H9 (cell line): ENCODE measurements at regions not wholly inside any gene's neighbourhood (a gene's known extent, or its start where the extent isn't known, plus 50 kb on each side); places are given as distances from the start of the nearest gene placed in this dataset.

Experiments used
- DNase-seq: peaks from one replicate; pipeline ENCODE4 v3.0.0-alpha.2; 2017
- H2AFZ ChIP-seq: one replicate; pipeline ENCODE4 v1.6.1; 2013; ENCODE audit warnings: mild to moderate bottlenecking, low read length, control low read depth, moderate library complexity
- H2AK5ac ChIP-seq: 2 replicates; pipeline ENCODE4 v1.6.1; 2013; ENCODE audit warnings: low read length, control low read depth, mixed read lengths; ENCODE audit not compliant: insufficient read length
- H2BK120ac ChIP-seq: one replicate; pipeline ENCODE4 v1.6.1; 2013; ENCODE audit warnings: low read depth, mild to moderate bottlenecking, low read length, control low read depth, inconsistent platforms; ENCODE audit not compliant: poor library complexity, severe bottlenecking
- H2BK12ac ChIP-seq: 2 replicates; pipeline ENCODE4 v1.6.1; 2013; ENCODE audit warnings: low read length, control low read depth, mixed read lengths, low read depth; ENCODE audit not compliant: insufficient read length
- H2BK15ac ChIP-seq: 2 replicates; pipeline ENCODE4 v1.6.1; 2013; ENCODE audit warnings: low read depth, low read length, control low read depth
- H2BK20ac ChIP-seq: one replicate; pipeline ENCODE4 v1.6.1; 2013; ENCODE audit warnings: low read depth, mild to moderate bottlenecking, low read length, control low read depth, inconsistent platforms; ENCODE audit not compliant: poor library complexity, severe bottlenecking
- H2BK5ac ChIP-seq: 2 replicates; pipeline ENCODE4 v1.6.1; 2013; ENCODE audit warnings: low read length, control low read depth, mixed read lengths; ENCODE audit not compliant: insufficient read length
- H3K14ac ChIP-seq: 2 replicates; pipeline ENCODE4 v1.6.1; 2013; ENCODE audit warnings: low read length, control low read depth; ENCODE audit not compliant: insufficient read depth
- H3K18ac ChIP-seq: 2 replicates; pipeline ENCODE4 v1.6.1; 2013; ENCODE audit warnings: low read depth, mild to moderate bottlenecking, mixed read lengths, low read length, control low read depth; ENCODE audit not compliant: insufficient read length
- H3K23ac ChIP-seq: 2 replicates; pipeline ENCODE4 v1.6.1; 2013; ENCODE audit warnings: low read length, control low read depth, mixed read lengths, low read depth; ENCODE audit not compliant: insufficient read length
- H3K23me2 ChIP-seq: 2 replicates; pipeline ENCODE4 v1.6.1; 2013; ENCODE audit warnings: low read depth, mild to moderate bottlenecking, mixed read lengths, low read length, control low read depth; ENCODE audit not compliant: insufficient read length, poor library complexity, severe bottlenecking
- H3K27ac ChIP-seq: 2 replicates; pipeline ENCODE4 v1.5.1; 2013; ENCODE audit warnings: low read length, control low read depth, mixed read lengths, low read depth; ENCODE audit not compliant: insufficient read length
- H3K27me3 ChIP-seq: 2 replicates; pipeline ENCODE4 v1.6.1; 2013; ENCODE audit warnings: low read length, control low read depth, inconsistent platforms; ENCODE audit not compliant: insufficient read depth
- H3K4ac ChIP-seq: 2 replicates; pipeline ENCODE4 v1.6.1; 2013; ENCODE audit warnings: low read depth, mild to moderate bottlenecking, control low read depth, inconsistent platforms, low read length, moderate library complexity
- H3K4me1 ChIP-seq: 2 replicates; pipeline ENCODE4 v1.6.1; 2013; ENCODE audit warnings: low read length, control low read depth, inconsistent platforms; ENCODE audit not compliant: insufficient read depth
- H3K4me2 ChIP-seq: 2 replicates; pipeline ENCODE4 v1.6.1; 2013; ENCODE audit warnings: low read length, control low read depth, mixed read lengths; ENCODE audit not compliant: insufficient read length, insufficient read depth
- H3K56ac ChIP-seq: 2 replicates; pipeline ENCODE4 v1.6.1; 2013; ENCODE audit warnings: low read depth, mild to moderate bottlenecking, mixed read lengths, low read length, control low read depth; ENCODE audit not compliant: insufficient read length
- H3K79me1 ChIP-seq: 2 replicates; pipeline ENCODE4 v1.6.1; 2013; ENCODE audit warnings: low read depth, mild to moderate bottlenecking, moderate library complexity, low read length, control low read depth, inconsistent platforms; ENCODE audit not compliant: insufficient read depth, poor library complexity, severe bottlenecking
- H3K79me2 ChIP-seq: 2 replicates; pipeline ENCODE4 v1.6.1; 2013; ENCODE audit warnings: low read length, control low read depth, inconsistent platforms; ENCODE audit not compliant: insufficient read depth
- H3K9ac ChIP-seq: 2 replicates; pipeline ENCODE4 v1.6.1; 2013; ENCODE audit warnings: low read length, control low read depth, mixed read lengths; ENCODE audit not compliant: insufficient read length; ENCODE audit errors: extremely low read depth
- H3K9me3 ChIP-seq: one replicate; pipeline ENCODE4 v1.6.1; 2013; ENCODE audit warnings: low read depth, low read length, inconsistent platforms; ENCODE audit not compliant: control insufficient read depth
- H3T11ph ChIP-seq: one replicate; pipeline ENCODE4 v1.6.1; 2013; ENCODE audit warnings: mild to moderate bottlenecking, low read length, control low read depth, inconsistent platforms
- H4K20me1 ChIP-seq: one replicate; pipeline ENCODE4 v1.6.1; 2013; ENCODE audit not compliant: control insufficient read depth, insufficient read length, insufficient read depth
- H4K5ac ChIP-seq: 2 replicates; pipeline ENCODE4 v1.6.1; 2013; ENCODE audit warnings: low read depth, mild to moderate bottlenecking, mixed read lengths, low read length, control low read depth; ENCODE audit not compliant: insufficient read length
- H4K8ac ChIP-seq: replicated peaks from 2 replicates; pipeline ENCODE4 v1.6.1; 2013; ENCODE audit warnings: low read length, control low read depth, mixed read lengths, low read depth; ENCODE audit not compliant: insufficient read length
- H4K91ac ChIP-seq: 2 replicates; pipeline ENCODE4 v1.6.1; 2013; ENCODE audit warnings: low read depth, mild to moderate bottlenecking, moderate library complexity, mixed read lengths, low read length, control low read depth; ENCODE audit not compliant: insufficient read length
- H3K27ac Mint-ChIP-seq, 3 experiments: 2 replicates in 2 of 3; 3 replicates in 1 of 3; pipeline ENCODE4 v1.8.0; 2020 to 2021; ENCODE audit warnings: mixed read lengths in 3 of 3, mild to moderate bottlenecking in 1 of 3, moderate library complexity in 1 of 3
- H3K27me3 Mint-ChIP-seq: 2 replicates; pipeline ENCODE4 v1.8.0; 2021; ENCODE audit warnings: low read depth, mild to moderate bottlenecking, moderate library complexity, mixed read lengths
- H3K36me3 Mint-ChIP-seq, 3 experiments: 2 replicates in 2 of 3; 3 replicates in 1 of 3; pipeline ENCODE4 v1.8.0; 2020 to 2021; ENCODE audit warnings: low read depth in 3 of 3, mixed read lengths in 3 of 3; ENCODE audit not compliant: insufficient read depth in 1 of 3
- H3K4me1 Mint-ChIP-seq, 2 experiments: 2 replicates each; pipeline ENCODE4 v1.8.0; 2020; ENCODE audit warnings: mixed read lengths in 2 of 2
- H3K4me3 Mint-ChIP-seq, 2 experiments: 2 replicates in 1 of 2; 3 replicates in 1 of 2; pipeline ENCODE4 v1.8.0; 2020 to 2021; ENCODE audit warnings: mild to moderate bottlenecking in 2 of 2, mixed read lengths in 2 of 2, moderate library complexity in 1 of 2
- H3K9me3 Mint-ChIP-seq, 2 experiments: 2 replicates in 1 of 2; 3 replicates in 1 of 2; pipeline ENCODE4 v1.8.0; 2020; ENCODE audit warnings: mild to moderate bottlenecking in 2 of 2, mixed read lengths in 2 of 2, moderate library complexity in 1 of 2
- CTCF ChIP-seq: fragments of 200-600 bp; sonication (generic); conservative IDR thresholded peaks from 3 replicates; pipeline ENCODE4 v1.8.0; 2021; ENCODE audit warnings: antibody characterized with exemption, mild to moderate bottlenecking
- WGBS: extraction: QIAGEN DNeasy Blood & Tissue Kit; methylation state at CpG from one replicate; pipeline ENCODE4 v1.1.7; 2013; ENCODE audit warnings: missing lambda C conversion rate, low lambda C conversion rate, mixed read lengths; ENCODE audit not compliant: insufficient read length; ENCODE audit errors: extremely low coverage; 5-methylcytosine and 5-hydroxymethylcytosine counted together

GRCh38 chr1:221117548-221117951, 238.3 kb downstream of the HLX start:
- no peak for TF ChIP-seq CTCF
- Histone ChIP-seq H4K5ac (no peak overlapping the region), H3T11ph (no peak overlapping the region), H3K79me1 (no peaks in the 10 kb centered on the region), H3K23me2 (no peaks in the 10 kb centered on the region), H4K91ac (no peak overlapping the region), H3K4ac (no peak overlapping the region), H2AFZ (no peak overlapping the region), H3K9ac (no peak overlapping the region), H3K27me3 (no peaks in the 10 kb centered on the region), H3K9me3 (no peaks in the 10 kb centered on the region), H3K14ac (no peak overlapping the region), H3K18ac (no peak overlapping the region), H2BK20ac (no peak overlapping the region), H2BK15ac (no peak overlapping the region), H3K27ac (no peak overlapping the region), H2BK120ac (no peak overlapping the region), H3K79me2 (no peaks in the 10 kb centered on the region), H3K4me2 (no peak overlapping the region), H3K56ac (no peak overlapping the region), H4K20me1 (no peaks in the 10 kb centered on the region), H3K23ac (no peak overlapping the region), H3K4me1 (no peaks in the 10 kb centered on the region), H2BK5ac (no peak overlapping the region), H2AK5ac (no peak overlapping the region), H2BK12ac (no peak overlapping the region), H4K8ac (no peak overlapping the region)
- no peak overlapping the region for H3K4me3 Mint-ChIP-seq
- H3K36me3 Mint-ChIP-seq = peaks cover 0 to 7% (median 1%) of the 10 kb centered on the region in 3 experiments; a peak in 2 of 7 replicates
- DNase-seq = no peak
- WGBS = no CpG with 5 or more reads among the region's 3 CpGs
- H3K9me3 Mint-ChIP-seq = peaks cover 3% of the 10 kb centered on the region in 2 experiments; a peak in 3 of 5 replicates
- no peak overlapping the region for H3K27ac Mint-ChIP-seq
- no peaks in the 10 kb centered on the region; a peak in 1 of 4 replicates for H3K4me1 Mint-ChIP-seq
- no peaks in the 10 kb centered on the region for H3K27me3 Mint-ChIP-seq
